NB4 (cell line): ENCODE measurements at regions not wholly inside any gene's neighbourhood (a gene's known extent, or its start where the extent isn't known, plus 50 kb on each side); places are given as distances from the start of the nearest gene placed in this dataset.

Experiments used
- DNase-seq: peaks from one replicate; pipeline ENCODE4 v3.0.0; 2010; ENCODE audit warnings: low read depth
- H3K4me3 ChIP-seq: one replicate; pipeline ENCODE4 v1.5.1; 2011; ENCODE audit warnings: mild to moderate bottlenecking, low read depth, low read length, moderate library complexity
- MYC ChIP-seq: IDR thresholded peaks from 2 replicates; pipeline ENCODE4 v1.6.1; 2011; ENCODE audit warnings: low read depth, low read length
- POLR2A ChIP-seq: IDR thresholded peaks from 2 replicates; pipeline ENCODE4 v1.6.1; 2011; ENCODE audit warnings: mild to moderate bottlenecking; ENCODE audit not compliant: insufficient read length; ENCODE audit errors: extremely low read depth
- TF ChIP-seq, protein P1 (sequence below): IDR thresholded peaks from 2 replicates; pipeline ENCODE4 v1.6.1; 2011; ENCODE audit warnings: low read depth, low read length
- TF ChIP-seq, protein P2 (sequence below): IDR thresholded peaks from one replicate; pipeline ENCODE4 v1.5.1; 2012; ENCODE audit warnings: low read depth, low read length

DNA sequence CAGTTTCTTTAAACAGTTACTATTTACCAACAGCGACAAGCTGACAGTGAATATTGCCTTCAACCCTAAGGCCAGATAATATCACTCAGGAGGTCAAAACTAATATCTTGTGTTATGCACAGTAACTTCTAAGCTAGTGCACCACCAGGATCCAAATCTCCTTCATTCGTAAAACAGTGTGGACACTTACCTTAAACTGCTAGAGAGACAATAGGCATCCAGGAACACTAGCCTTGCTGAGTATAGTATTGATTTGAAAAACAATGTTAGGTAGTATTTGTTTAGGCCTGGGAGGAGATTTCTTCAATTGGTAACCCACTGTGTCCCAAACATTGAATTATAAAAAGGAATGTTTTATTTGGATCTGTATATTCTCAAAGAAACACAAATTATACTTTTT lies 707.9 kb upstream of the UBE2E2 start:
- no peak for TF ChIP-seq POLR2A
- TF ChIP-seq, protein P1, sequence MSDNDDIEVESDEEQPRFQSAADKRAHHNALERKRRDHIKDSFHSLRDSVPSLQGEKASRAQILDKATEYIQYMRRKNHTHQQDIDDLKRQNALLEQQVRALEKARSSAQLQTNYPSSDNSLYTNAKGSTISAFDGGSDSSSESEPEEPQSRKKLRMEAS: no peak
- TF ChIP-seq MYC: no peak
- TF ChIP-seq, protein P2, sequence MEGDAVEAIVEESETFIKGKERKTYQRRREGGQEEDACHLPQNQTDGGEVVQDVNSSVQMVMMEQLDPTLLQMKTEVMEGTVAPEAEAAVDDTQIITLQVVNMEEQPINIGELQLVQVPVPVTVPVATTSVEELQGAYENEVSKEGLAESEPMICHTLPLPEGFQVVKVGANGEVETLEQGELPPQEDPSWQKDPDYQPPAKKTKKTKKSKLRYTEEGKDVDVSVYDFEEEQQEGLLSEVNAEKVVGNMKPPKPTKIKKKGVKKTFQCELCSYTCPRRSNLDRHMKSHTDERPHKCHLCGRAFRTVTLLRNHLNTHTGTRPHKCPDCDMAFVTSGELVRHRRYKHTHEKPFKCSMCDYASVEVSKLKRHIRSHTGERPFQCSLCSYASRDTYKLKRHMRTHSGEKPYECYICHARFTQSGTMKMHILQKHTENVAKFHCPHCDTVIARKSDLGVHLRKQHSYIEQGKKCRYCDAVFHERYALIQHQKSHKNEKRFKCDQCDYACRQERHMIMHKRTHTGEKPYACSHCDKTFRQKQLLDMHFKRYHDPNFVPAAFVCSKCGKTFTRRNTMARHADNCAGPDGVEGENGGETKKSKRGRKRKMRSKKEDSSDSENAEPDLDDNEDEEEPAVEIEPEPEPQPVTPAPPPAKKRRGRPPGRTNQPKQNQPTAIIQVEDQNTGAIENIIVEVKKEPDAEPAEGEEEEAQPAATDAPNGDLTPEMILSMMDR: no peak
- H3K4me3 ChIP-seq: no peak overlapping the region
- DNase-seq: no peak

DNA sequence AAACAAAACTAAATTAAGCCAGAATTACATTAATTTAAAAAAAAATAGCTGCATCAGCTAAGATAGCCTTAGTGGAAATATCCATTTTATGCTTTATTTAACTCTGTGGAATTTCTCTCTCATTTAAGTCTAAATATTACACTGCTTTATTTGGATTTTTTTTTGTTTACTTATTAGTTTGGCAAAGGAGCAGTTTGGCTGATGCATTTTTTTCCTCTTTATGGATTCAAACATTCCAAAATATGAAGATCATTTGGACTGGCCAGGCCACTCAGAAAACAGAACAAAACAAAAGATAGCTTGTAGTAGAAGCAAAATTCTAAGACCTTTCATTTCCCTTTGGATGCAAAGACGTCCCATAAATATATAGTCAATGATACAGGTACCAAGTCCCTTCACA lies 707.3 kb upstream of the UBE2E2 start:
- no peak overlapping the region for H3K4me3 ChIP-seq
- DNase-seq: no peak
- TF ChIP-seq, protein P2: no peak
- no peak for TF ChIP-seq MYC
- TF ChIP-seq, protein P1: no peak
- TF ChIP-seq POLR2A: no peak

- no peak for DNase-seq
- TF ChIP-seq, protein P2: no peak
- TF ChIP-seq POLR2A (no peak), MYC (no peak)
- TF ChIP-seq, protein P1: no peak
- no peak overlapping the region for H3K4me3 ChIP-seq
Measured at GRCh38 chr3:22496641-22497040, 706.5 kb upstream of the UBE2E2 start.

- no peak for DNase-seq
- TF ChIP-seq, protein P2: no peak
- no peak for TF ChIP-seq POLR2A
- TF ChIP-seq, protein P1: no peak
- TF ChIP-seq MYC: no peak
- H3K4me3 ChIP-seq: no peak overlapping the region
Measured at GRCh38 chr3:22506871-22507270, 696.3 kb upstream of the UBE2E2 start.

- no peak for TF ChIP-seq POLR2A
- TF ChIP-seq, protein P2: no peak
- TF ChIP-seq MYC: no peak
- TF ChIP-seq, protein P1: no peak
- H3K4me3 ChIP-seq: no peak overlapping the region
- no peak for DNase-seq
Measured at GRCh38 chr3:22507709-22508108, 695.4 kb upstream of the UBE2E2 start.

DNA sequence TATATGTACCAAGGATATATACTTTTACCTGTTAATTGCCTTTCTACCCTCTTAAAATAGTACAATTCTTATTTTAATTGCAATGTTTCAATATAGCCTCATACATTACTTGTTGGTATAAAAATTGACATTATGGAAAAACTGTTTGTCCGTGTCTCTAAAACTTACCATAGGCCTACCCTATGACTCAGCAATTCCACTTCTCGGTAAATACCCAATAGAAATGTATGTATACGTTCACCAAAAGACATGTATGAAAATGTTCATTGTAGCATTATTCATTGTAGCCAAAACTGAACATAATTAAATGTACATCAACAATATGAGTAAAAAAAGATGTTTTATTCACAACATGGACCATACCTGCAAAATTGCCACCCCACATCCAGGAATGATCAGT lies 679.2 kb upstream of the UBE2E2 start:
- TF ChIP-seq, protein P1: no peak
- TF ChIP-seq POLR2A (no peak), MYC (no peak)
- TF ChIP-seq, protein P2: no peak
- H3K4me3 ChIP-seq: no peak overlapping the region
- DNase-seq: no peak
